Dermis blood vessel endothelial cell (primary cell): ENCODE measurements at regions not wholly inside any gene's neighbourhood (a gene's known extent, or its start where the extent isn't known, plus 50 kb on each side); places are given as distances from the start of the nearest gene placed in this dataset.

Source experiments
- DNase-seq: peaks from one replicate; pipeline ENCODE4 v3.0.0; 2010

- no peak for DNase-seq
Measured at GRCh38 chr13:90107661-90108060, 1239.8 kb upstream of the MIR17HG start.

GRCh38 chr13:90108547-90108946 is 1238.9 kb upstream of the MIR17HG start:
- DNase-seq = no peak

- no peak for DNase-seq
Measured at GRCh38 chr13:90116121-90116520, 1231.4 kb upstream of the MIR17HG start.

GRCh38 chr13:90118467-90119071 is 1228.9 kb upstream of the MIR17HG start:
- DNase-seq = no peak

GRCh38 chr13:90120026-90120425 is 1227.5 kb upstream of the MIR17HG start:
- DNase-seq = no peak

- DNase-seq = no peak
Measured at GRCh38 chr13:90121784-90122183, 1225.7 kb upstream of the MIR17HG start.

GRCh38 chr13:90122531-90122930 is 1225.0 kb upstream of the MIR17HG start:
- DNase-seq = no peak

- no peak for DNase-seq
Measured at GRCh38 chr13:90135558-90135957, 1211.9 kb upstream of the MIR17HG start.

- DNase-seq = no peak
Measured at GRCh38 chr13:90142251-90142650, 1205.2 kb upstream of the MIR17HG start.

GRCh38 chr13:90154311-90154960 is 1193.1 kb upstream of the MIR17HG start:
- DNase-seq = no peak

GRCh38 chr13:90156390-90156789 is 1191.1 kb upstream of the MIR17HG start:
- no peak for DNase-seq

GRCh38 chr13:90168953-90169352 is 1178.5 kb upstream of the MIR17HG start:
- DNase-seq = no peak

- DNase-seq = no peak
Measured at GRCh38 chr13:90170208-90170607, 1177.3 kb upstream of the MIR17HG start.

- DNase-seq = no peak
Measured at GRCh38 chr13:90171649-90172048, 1175.8 kb upstream of the MIR17HG start.

GRCh38 chr13:90177512-90177911 is 1170.0 kb upstream of the MIR17HG start:
- no peak for DNase-seq

GRCh38 chr13:90184355-90184754 is 1163.1 kb upstream of the MIR17HG start:
- DNase-seq = no peak

- DNase-seq = no peak
Measured at GRCh38 chr13:90185734-90186133, 1161.8 kb upstream of the MIR17HG start.

GRCh38 chr13:90187478-90188350 is 1159.8 kb upstream of the MIR17HG start:
- no peak for DNase-seq

GRCh38 chr13:90188351-90188636 is 1159.2 kb upstream of the MIR17HG start:
- DNase-seq = no peak

GRCh38 chr13:90197722-90198121 is 1149.8 kb upstream of the MIR17HG start:
- DNase-seq = no peak

GRCh38 chr13:90201202-90201601 is 1146.3 kb upstream of the MIR17HG start:
- DNase-seq = no peak

GRCh38 chr13:90201676-90202460 is 1145.6 kb upstream of the MIR17HG start:
- no peak for DNase-seq

- DNase-seq = no peak
Measured at GRCh38 chr13:90205081-90205480, 1142.4 kb upstream of the MIR17HG start.
